IgD-negative memory B cell (primary cell): ENCODE measurements at regions not wholly inside any gene's neighbourhood (a gene's known extent, or its start where the extent isn't known, plus 50 kb on each side); places are given as distances from the start of the nearest gene placed in this dataset.
"Not testable (repeated sequence)": the region's sequence is repeated elsewhere in the genome, so short reads cannot be mapped to it uniquely, and the experiment has no call there.

ENCODE experiments used
- H3K27ac Mint-ChIP-seq, 3 donors: one replicate each; pipeline ENCODE4 v1.8.0; 2020 to 2022; ENCODE audit warnings: mild to moderate bottlenecking in 3 of 3, mixed read lengths in 3 of 3, moderate library complexity in 1 of 3
- H3K27me3 Mint-ChIP-seq: one replicate; pipeline ENCODE4 v1.8.0; 2021; ENCODE audit warnings: mixed read lengths
- H3K36me3 Mint-ChIP-seq: one replicate; pipeline ENCODE4 v1.8.0; 2020; ENCODE audit warnings: mild to moderate bottlenecking, mixed read lengths
- H3K4me1 Mint-ChIP-seq, 3 donors: one replicate each; pipeline ENCODE4 v1.8.0; 2020 to 2022; ENCODE audit warnings: mixed read lengths in 3 of 3, mild to moderate bottlenecking in 1 of 3
- H3K4me3 Mint-ChIP-seq, 4 donors: one replicate each; pipeline ENCODE4 v1.8.0; 2020 to 2022; ENCODE audit warnings: mild to moderate bottlenecking in 4 of 4, mixed read lengths in 4 of 4, moderate library complexity in 3 of 4
- H3K9me3 Mint-ChIP-seq, 3 donors: one replicate each; pipeline ENCODE4 v1.8.0; 2020 to 2021; ENCODE audit warnings: mixed read lengths in 3 of 3, mild to moderate bottlenecking in 1 of 3

DNA sequence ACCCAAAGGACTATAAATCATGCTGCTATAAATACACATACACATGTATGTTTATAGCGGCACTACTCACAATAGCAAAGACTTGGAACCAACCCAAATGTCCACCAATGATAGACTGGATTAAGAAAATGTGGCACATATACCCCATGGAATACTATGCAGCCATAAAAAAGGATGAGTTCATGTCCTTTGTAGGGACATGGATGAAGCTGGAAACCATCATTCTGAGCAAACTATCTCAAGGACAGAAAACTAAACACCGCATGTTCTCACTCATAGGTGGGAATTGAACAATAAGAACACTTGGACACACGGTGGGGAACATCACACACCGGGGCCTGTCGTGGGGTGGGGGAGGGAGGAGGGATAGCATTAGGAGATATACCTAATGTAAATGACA, 383.9 kb upstream of the F9 start:
- not testable (repeated sequence) for H3K27ac Mint-ChIP-seq

DNA sequence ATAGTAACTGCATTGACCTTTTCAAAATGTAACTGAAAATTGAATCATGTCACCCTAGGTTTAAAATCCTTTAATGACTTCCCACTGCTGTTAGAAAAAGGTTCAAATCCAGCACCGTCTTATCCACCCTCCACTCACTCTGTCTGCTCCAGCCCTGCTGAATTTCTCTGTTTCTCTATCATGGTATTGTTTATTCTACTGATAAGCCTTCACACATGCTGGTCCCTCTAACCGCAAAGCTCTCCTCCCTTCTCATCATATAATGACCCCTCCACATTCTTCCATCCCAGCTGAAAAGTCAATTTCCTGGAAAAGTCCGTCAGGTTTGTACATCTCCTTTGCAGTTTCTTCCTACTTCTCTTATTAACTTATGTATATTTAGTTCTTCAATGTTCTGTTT, 389.2 kb upstream of the F9 start:
- Mint-ChIP-seq H3K4me3 (no peak overlapping the region), H3K4me1 (no peaks in the 10 kb centered on the region), H3K27me3 (peaks cover 2% of the 10 kb centered on the region), H3K27ac (no peak overlapping the region), H3K36me3 (no peaks in the 10 kb centered on the region), H3K9me3 (no peaks in the 10 kb centered on the region)

More for the DNA sequence above, 383.9 kb upstream of the F9 start:
- H3K9me3 Mint-ChIP-seq, H3K27me3 Mint-ChIP-seq, H3K4me3 Mint-ChIP-seq, H3K36me3 Mint-ChIP-seq, H3K4me1 Mint-ChIP-seq: not testable (repeated sequence)

DNA sequence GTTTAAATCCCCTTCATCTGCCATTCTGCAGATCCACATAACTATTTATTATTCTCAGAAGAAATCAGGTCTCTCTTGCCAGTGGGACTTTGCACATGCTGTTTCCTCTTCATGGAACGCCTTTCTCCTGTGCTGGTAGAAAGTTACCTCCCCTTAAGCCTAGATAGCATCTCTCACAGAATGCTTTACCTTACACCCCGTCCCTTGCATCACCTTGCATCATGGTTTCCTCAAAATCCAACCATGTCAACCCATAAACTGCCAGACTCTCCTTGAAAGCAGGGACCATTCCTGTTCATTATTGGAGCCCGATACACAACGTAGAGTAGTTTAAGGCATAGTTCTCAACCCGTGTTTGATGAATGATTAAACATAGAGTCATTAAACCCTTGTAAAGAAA, 396.2 kb upstream of the F9 start:
- Mint-ChIP-seq H3K36me3 (no peaks in the 10 kb centered on the region), H3K4me1 (no peaks in the 10 kb centered on the region), H3K9me3 (no peaks in the 10 kb centered on the region), H3K27ac (no peak overlapping the region), H3K27me3 (peaks cover 3% of the 10 kb centered on the region), H3K4me3 (no peak overlapping the region)

DNA sequence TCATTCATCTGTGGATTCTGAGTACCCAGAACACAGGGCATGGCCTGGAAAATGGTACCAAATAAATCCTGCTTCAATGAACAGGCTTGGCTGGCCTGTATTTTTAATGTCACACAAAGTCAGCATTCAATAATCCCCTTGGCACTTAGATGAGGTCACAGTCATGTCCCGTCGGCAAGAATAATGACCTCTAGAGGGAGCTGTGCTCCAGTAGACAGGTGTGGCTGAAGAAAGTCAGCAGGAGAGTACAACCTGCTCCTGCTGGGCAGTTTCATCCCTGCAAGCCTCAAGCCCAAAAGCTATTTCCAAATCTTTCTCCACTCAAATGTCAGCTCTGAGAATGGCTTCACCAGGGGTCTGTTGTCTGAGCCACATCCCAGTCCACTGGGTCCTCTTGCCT, 404.0 kb upstream of the F9 start:
- H3K4me3 Mint-ChIP-seq = no peak overlapping the region
- no peak overlapping the region for H3K27ac Mint-ChIP-seq
- peaks cover 2% of the 10 kb centered on the region for H3K27me3 Mint-ChIP-seq
- H3K4me1 Mint-ChIP-seq = peaks cover 0 to 2% (median 0%) of the 10 kb centered on the region in 3 donors
- no peaks in the 10 kb centered on the region for H3K36me3 Mint-ChIP-seq
- H3K9me3 Mint-ChIP-seq = peaks cover 0 to 3% (median 0%) of the 10 kb centered on the region in 3 donors

DNA sequence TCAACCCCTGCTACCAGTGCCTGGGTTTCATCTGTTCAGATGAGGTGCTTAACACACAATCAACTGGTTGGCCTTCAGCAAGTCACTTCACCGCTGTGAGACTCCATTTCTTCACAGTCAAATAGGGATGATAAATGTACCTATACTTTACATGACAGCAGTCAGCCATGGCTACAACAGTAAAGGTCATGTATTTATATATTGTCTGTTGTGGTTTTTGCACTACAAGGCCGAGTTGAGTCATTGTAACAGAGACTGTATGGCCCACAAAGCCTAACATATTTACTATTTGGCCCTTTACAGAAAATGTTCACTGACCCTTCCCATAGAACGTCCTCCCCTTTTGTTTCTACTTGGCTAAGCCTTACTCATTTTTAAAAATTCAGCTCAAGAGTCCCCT, 404.6 kb upstream of the F9 start:
- H3K9me3 Mint-ChIP-seq = peaks cover 0 to 3% (median 0%) of the 10 kb centered on the region in 3 donors
- peaks cover 2% of the 10 kb centered on the region for H3K27me3 Mint-ChIP-seq
- H3K4me3 Mint-ChIP-seq = no peak overlapping the region
- H3K27ac Mint-ChIP-seq = no peak overlapping the region
- peaks cover 0 to 2% (median 0%) of the 10 kb centered on the region in 3 donors for H3K4me1 Mint-ChIP-seq
- no peaks in the 10 kb centered on the region for H3K36me3 Mint-ChIP-seq

DNA sequence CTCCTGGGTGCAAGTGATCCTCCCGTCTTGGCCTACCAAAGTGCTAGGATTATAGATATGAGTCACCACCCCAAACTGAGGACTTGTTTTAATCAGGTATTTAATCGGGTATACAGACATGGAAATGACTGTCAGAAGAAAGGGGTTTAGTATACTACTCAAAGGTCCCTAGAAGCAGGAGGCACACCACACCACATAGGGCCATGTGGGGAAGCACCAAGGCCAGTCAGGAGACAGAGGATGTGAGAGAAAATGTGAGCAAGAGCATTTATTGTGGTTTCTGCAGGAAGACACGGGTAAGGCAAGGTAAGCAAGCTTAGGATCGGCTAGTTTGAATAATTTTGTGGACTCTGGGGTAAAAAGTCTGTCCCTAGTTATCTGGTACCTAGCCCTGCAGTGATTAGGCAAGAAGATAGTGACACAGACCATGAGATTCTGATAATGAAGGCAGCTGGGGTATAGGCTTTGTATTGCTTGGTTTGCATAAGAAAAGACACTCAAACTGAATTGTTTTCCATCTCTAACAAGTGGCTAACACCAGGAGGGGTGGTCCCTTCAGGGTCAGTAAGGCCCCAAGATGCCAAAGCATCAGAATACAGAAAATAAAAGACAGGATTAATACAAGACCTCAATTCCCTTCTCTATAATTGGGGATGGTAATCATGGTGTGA, 408.8 kb upstream of the F9 start:
- no peaks in the 10 kb centered on the region for H3K36me3 Mint-ChIP-seq
- peaks cover 2% of the 10 kb centered on the region for H3K27me3 Mint-ChIP-seq
- H3K4me3 Mint-ChIP-seq = no peak overlapping the region
- peaks cover 0 to 3% (median 0%) of the 10 kb centered on the region in 3 donors for H3K4me1 Mint-ChIP-seq
- H3K27ac Mint-ChIP-seq = no peak overlapping the region
- peaks cover 0 to 3% (median 0%) of the 10 kb centered on the region in 3 donors for H3K9me3 Mint-ChIP-seq

DNA sequence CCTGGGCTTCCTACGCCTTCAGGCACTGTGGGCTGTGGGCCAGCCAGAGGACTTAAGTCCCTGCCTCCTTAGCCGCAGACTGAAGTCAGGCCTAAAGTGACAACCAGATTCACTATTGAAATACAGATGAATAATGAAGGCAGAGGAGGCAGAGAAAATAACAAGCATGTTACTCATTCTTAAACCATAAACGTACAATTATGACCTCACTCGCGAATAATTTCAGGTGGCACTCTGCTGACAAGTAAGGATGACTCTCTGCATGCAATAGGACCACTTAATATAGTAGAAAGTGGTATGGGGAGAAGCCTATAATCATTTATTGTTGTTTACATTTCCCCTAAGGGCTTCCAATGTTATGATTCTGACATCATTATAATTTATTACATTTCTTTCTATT, 409.2 kb upstream of the FGF13 start:
- H3K4me1 Mint-ChIP-seq = peaks cover 0 to 3% (median 0%) of the 10 kb centered on the region in 3 donors

GRCh38 chrX:139113708-139114107, 402.2 kb upstream of the FGF13 start:
- H3K9me3 Mint-ChIP-seq = peaks cover 0 to 5% (median 0%) of the 10 kb centered on the region in 3 donors
- no peaks in the 10 kb centered on the region for H3K36me3 Mint-ChIP-seq
- no peak overlapping the region for H3K27ac Mint-ChIP-seq
- H3K27me3 Mint-ChIP-seq = no peaks in the 10 kb centered on the region
- H3K4me1 Mint-ChIP-seq = peaks cover 0 to 2% (median 0%) of the 10 kb centered on the region in 3 donors
- no peak overlapping the region for H3K4me3 Mint-ChIP-seq

More for the DNA sequence above, 409.2 kb upstream of the FGF13 start:
- Mint-ChIP-seq H3K9me3 (peaks cover 0 to 3% (median 1%) of the 10 kb centered on the region in 3 donors), H3K4me3 (no peak overlapping the region), H3K27ac (no peak overlapping the region), H3K27me3 (peaks cover 2% of the 10 kb centered on the region), H3K36me3 (no peaks in the 10 kb centered on the region)

DNA sequence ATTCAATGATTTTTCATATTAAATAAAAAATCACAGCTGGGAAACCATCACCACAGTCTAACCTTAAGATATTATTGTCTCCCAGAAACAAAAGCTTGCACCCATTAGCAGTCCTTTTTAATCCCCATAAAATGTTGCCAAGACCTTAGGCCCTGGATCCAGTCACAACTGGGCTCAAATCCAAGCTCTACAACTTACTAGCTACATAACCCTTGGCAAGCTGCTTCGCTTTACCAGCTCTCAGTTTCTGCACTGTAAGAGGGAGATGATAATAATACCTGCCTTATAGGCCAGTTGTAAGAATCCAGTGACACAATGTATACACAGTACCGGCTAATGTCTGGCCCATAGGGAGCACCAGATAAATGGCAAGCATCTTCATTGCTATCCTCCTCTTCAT, 400.9 kb upstream of the FGF13 start:
- Mint-ChIP-seq H3K27ac (no peak overlapping the region), H3K4me1 (no peaks in the 10 kb centered on the region), H3K4me3 (no peak overlapping the region), H3K36me3 (no peaks in the 10 kb centered on the region), H3K9me3 (peaks cover 0 to 5% (median 0%) of the 10 kb centered on the region in 3 donors), H3K27me3 (no peaks in the 10 kb centered on the region)

DNA sequence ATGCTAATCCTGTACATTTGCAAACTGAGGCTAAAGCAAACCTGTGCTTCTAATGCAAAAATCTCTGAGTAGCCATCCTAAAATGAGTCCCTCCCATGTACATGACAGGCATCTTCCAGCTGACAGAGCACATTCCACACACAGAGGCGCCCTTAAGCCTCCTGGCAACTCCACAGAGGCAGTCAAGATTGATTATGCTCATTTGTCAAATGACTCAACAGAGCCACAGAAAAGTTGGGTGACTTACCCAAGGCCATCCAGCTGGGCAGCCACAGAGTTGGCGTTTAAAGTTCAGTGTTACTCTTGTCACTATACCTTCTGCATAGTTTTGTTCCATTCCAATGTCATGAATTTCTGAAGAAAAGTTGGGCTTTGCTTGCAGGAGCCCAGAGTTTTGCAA, 394.6 kb upstream of the FGF13 start:
- no peaks in the 10 kb centered on the region for H3K36me3 Mint-ChIP-seq
- no peak overlapping the region for H3K27ac Mint-ChIP-seq
- H3K9me3 Mint-ChIP-seq = peaks cover 0 to under 1% (median 0%) of the 10 kb centered on the region in 3 donors
- no peaks in the 10 kb centered on the region for H3K27me3 Mint-ChIP-seq
- H3K4me1 Mint-ChIP-seq = no peaks in the 10 kb centered on the region
- H3K4me3 Mint-ChIP-seq = no peak overlapping the region

DNA sequence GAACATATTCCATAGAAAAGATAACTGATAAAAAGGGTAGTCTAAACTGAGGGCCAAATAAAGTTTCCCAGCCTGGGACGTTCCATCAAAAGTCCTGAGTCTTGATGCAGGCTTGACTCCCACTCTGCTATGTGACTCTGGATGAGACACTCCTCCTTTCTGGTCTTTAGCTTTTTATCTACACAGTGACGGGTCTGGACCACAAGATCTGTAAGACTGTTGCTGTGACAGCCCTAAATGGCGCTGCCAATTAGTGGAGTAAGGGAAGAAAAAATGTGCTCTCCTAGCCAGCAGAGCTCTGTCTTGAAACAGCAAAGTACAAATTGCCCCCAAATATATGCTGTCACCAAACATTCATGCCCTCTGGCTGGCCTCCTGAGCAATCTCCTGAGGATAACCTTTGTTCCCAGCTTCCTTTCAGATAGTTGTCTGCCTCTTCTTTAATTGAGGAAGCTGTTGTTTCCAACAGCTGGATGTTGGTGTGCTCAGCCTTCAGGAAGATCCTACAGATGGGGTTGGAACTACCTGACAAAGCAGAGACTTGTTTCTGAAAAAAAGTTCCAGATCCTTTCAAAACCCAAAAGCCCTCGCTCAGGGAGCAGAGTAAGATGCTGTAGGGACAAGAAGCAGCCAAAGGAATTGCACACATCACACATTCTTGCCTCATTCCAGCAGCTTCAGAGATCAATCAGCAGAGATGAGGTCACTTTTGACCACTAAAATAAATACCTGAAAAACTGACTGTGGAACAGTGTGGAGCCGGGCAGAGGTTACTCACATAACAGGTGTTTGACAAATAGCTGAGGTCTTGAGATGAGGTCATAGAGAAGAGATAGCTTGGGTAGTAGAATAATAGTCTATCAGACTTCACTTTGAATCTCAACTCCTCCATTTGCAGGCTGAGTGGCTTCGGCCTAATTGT, 383.4 kb upstream of the FGF13 start:
- H3K27ac Mint-ChIP-seq = no peak overlapping the region
- no peaks in the 10 kb centered on the region for H3K36me3 Mint-ChIP-seq
- no peaks in the 10 kb centered on the region for H3K9me3 Mint-ChIP-seq

DNA sequence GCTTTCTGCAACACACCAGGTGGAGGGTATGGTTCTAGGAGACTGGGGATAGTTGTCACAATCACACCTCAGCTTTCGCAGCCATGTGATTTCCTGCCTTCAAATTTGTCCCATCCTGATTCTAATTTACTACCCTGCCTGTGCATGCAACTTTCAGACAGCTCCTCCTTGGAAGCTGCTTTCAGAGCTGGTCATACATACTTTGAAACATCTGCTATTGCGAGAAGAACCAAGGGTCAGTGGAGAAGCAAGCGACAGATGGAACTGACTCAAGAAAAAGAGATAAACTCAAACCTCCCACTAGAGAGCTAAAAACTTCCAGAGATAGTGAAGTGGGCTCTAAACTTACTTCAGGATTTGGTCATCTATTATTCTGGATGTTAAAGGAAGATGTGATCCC, 381.7 kb upstream of the FGF13 start:
- Mint-ChIP-seq H3K4me1 (peaks cover 0 to 1% (median 0%) of the 10 kb centered on the region in 3 donors), H3K4me3 (no peak overlapping the region), H3K27me3 (no peaks in the 10 kb centered on the region)

More for the DNA sequence above, 383.4 kb upstream of the FGF13 start:
- H3K27me3 Mint-ChIP-seq = no peaks in the 10 kb centered on the region
- no peaks in the 10 kb centered on the region for H3K4me1 Mint-ChIP-seq
- H3K4me3 Mint-ChIP-seq = no peak overlapping the region

DNA sequence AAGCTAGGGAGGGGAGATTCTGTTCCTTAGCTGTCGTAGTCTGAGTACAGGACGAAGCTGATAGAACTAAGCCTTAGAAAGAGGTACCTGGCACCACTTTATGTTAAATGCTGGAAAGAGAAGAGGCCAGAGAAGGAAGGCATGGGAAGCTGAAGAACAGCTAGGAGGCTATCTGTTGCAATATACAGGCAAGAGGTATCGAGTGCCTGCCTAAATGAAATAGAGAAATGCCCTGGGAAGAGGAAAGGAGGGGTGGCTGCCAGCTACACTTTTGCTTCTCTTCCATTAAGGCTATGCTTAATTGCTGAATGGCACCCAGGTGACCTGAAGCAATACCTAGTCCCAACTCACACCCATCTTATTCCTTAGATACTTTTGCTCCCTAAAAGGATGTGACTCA, 380.4 kb upstream of the FGF13 start:
- Mint-ChIP-seq H3K9me3 (no peaks in the 10 kb centered on the region), H3K4me1 (peaks cover 0 to 1% (median 0%) of the 10 kb centered on the region in 3 donors), H3K27me3 (no peaks in the 10 kb centered on the region), H3K27ac (no peak overlapping the region), H3K36me3 (no peaks in the 10 kb centered on the region), H3K4me3 (no peak overlapping the region)

More for the DNA sequence above, 381.7 kb upstream of the FGF13 start:
- Mint-ChIP-seq H3K36me3 (no peaks in the 10 kb centered on the region), H3K9me3 (no peaks in the 10 kb centered on the region), H3K27ac (no peak overlapping the region)

DNA sequence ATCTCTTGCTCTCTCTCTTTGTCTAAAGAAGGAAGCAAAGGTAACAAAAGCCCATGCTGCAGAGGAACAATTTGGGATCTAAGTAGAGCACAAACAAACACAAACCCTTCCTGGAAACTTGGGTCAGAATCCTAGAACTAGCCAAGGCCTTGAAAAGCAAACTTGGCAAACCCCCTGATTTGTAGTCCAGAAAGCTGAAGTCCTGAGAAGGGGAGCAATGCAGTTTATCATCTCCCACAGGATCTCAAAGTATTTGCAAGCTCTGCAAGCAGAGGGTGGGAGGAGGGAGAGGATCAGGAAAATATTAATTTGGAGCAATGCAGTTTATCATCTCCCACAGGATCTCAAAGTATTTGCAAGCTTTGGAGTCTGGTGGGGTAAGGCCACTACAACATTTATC, 379.5 kb upstream of the FGF13 start:
- peaks cover 0 to 1% (median 0%) of the 10 kb centered on the region in 3 donors for H3K4me1 Mint-ChIP-seq
- H3K27me3 Mint-ChIP-seq = no peaks in the 10 kb centered on the region
- no peaks in the 10 kb centered on the region for H3K9me3 Mint-ChIP-seq
- no peak overlapping the region for H3K4me3 Mint-ChIP-seq
- no peaks in the 10 kb centered on the region for H3K36me3 Mint-ChIP-seq
- no peak overlapping the region for H3K27ac Mint-ChIP-seq

GRCh38 chrX:139086246-139086645, 374.7 kb upstream of the FGF13 start:
- Mint-ChIP-seq H3K4me3 (no peak overlapping the region), H3K9me3 (no peaks in the 10 kb centered on the region), H3K4me1 (peaks cover 0 to 1% (median 0%) of the 10 kb centered on the region in 3 donors), H3K27me3 (no peaks in the 10 kb centered on the region), H3K36me3 (no peaks in the 10 kb centered on the region), H3K27ac (no peak overlapping the region)
